ENCODE measurements at regions not wholly inside any gene's neighbourhood (a gene's known extent, or its start where the extent isn't known, plus 50 kb on each side); places are given as distances from the start of the nearest gene placed in this dataset.

DNA sequence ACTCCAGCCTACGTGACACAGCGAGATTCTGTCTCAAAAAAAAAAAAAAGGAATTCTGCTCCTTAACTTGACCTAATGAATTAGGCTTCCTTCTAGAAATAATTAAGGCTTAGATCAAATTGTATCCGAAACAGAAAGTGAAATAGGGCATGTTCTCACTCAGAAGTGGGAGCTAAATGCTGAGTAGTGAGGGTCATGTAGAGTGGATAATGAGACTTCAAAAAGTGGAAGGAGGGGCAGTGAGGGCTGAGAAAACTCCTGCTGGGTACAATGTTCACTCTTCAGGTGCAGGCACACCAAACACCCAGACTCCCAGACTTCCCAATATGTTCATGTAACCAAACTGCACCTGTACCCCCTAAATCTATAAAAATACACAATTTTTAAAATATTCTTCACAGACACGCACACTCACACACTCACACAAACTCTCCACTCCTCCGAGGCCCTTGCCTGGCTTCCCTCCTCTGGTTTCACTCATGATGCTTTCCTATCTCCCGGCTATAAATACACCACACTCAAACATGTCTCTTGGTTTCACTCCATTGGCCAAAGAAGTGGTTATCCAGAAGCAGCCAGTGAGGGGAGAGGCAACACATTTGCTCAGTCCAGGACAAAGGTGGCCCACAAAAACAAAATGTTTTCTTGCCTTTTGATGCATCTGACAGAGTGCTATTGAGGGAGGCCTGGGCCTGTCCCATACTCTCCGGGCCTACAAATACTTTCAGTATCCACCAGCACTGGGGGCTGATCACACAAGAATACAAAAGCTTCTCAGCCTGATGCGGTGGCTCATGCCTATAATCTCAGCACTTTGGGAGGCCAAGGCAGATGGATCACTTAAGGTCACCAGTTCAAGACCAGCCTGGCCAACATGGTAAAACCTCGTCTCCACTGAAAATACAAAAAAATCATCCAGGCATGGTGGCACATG, 249.2 kb downstream of the TOMM20 start:
- no peak for DNase-seq (ENCODE audit: low read depth)

GRCh38 chr1:234878288-234878687, 250.3 kb downstream of the TOMM20 start:
- DNase-seq (ENCODE audit: low read depth) = no peak

DNA sequence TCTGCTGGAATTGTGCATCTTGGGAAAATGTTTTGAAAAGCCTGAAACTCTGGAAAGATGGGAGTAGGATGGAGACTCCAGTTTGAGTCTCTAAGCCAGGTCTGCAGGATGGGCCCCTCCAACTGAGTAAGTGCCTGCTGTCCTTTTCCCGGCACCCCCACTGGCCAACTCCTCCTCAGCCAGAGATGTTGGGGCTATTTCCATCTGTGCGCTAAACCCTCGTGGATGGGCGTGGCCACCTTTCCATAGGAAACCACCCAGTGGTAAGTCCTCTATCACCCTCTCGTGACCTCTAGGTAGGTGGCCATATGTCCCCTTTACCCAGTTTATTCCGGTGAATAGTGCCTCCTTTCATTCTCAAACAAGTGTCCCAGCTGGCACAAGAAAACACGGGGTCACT, 250.9 kb downstream of the TOMM20 start:
- DNase-seq (ENCODE audit: low read depth) = no peak

DNA sequence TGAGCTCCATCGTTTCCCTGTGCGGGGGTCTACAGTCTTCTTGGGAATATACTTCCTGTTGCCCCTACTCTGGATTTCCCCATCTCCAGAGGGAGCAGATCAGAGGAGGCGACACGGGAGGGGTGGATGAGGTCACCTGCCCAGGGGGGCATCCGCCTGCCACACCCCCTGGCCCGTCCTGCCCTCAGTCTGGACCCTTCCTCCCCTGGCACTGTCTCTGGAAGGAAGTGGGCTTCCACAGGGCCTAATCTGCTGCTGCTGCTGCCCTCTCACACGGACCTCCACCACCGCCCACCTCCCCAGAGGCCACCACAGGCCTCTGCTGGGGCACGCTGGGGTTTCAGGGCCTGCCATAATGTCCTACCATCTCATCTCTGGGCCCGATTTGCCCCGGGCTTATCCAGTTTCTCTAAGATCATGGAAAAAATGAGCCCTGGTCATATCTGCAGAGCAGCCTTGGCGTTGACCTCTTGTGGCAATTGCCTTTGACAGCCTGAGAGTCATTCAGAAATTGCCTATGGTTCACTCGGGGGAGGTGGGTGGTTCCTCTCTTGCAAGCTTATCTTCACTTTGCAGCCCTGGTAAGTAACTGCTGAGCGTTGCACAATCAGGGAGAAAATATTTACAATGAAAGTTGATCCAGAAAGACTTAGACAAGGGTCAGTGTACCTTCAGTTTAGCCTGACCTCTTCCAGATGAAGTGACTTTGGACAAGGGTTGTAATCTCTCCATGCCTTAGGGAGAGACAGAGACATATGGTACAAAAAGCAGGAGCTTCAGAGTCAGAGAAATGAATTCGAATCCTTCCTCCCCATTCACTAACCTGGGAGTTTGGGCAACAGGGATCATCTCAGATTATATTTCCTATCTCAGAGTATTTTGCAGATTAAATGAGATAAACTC, 252.4 kb downstream of the TOMM20 start:
- DNase-seq (ENCODE audit: low read depth) = no peak

GRCh38 chr1:234875328-234875952, 253.2 kb downstream of the TOMM20 start:
- no peak for DNase-seq (ENCODE audit: low read depth)

DNA sequence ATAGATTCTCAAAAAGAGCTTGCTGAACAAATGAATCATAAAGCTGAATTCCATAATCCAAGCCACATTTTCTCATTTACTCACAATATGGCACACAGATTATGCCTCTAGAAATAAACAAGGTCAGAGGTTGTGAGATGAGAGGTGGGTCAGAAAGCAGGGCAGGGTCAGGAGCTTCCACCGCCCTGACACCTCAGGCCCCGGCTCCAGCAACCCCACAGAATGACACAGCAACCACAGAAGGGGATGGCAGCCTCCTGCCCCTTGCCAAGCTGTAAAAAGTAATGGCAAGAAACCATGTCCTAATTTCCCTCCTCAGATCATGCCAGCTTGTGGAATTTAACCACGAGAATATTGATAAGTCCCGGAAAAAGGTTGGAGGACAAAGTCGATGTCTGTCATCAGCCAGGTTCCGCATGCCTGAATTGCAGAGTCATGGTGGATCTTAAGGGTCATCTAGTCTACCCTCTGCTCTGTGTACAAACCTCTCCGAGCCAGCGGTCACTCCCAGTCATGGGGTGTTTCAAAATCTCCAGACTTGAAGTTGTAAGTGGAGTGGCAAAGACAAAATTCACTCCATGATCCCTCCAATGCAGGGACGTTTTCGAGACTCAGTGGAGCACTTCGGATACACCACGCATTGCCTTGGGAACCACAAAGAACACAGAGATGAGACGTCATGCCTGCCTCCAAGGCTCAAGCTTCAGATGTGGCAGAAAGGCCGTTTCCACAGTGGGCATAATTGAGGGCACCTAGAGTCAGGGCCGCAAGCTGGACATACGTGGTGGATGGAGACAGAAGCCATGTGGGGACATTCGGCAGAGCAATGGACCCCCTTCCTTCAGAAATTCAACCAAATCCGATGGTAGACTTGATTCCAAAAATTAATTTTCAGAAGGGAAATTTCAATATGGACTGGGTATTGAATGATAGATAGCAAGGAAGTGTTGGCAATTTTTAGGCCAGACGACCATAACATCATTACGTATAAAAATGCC, 254.0 kb downstream of the TOMM20 start:
- no peak for DNase-seq (ENCODE audit: low read depth)

- DNase-seq (ENCODE audit: low read depth) = no peak
These were observed 256.8 kb downstream of the TOMM20 start for GRCh38 chr1:234871710-234872271.

DNA sequence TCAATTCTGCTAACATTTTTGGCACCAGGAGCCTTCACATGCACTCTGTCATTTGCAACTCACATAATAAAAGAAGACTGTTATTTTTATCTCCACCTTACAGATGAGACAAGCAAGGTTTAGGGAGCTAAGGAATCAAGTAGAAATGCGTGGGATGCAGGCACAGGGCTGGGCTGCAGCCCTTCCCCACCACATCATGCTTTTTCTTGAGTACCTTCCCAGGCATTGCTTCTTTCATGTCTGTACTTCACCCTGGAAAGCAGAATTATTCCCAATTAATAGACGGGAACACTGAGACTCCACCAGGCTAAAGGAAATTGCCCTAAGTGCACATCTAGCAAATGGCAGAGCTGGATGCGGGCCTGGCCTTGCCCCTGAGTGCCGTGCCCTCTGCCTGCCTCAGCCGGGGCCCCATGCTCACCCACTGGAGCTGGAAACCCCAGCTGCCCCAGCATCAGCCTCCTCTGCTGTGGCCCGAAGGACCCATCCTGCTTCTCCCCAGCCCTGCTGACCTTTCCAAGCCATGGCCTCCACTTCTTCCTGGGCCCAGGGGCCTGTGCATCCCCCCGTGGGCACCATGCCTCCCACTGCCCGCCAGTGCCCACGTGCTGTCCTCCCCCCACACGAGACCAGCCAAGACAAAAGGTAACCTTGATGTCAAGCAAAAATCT, 257.5 kb downstream of the TOMM20 start:
- DNase-seq (ENCODE audit: low read depth) = no peak

DNA sequence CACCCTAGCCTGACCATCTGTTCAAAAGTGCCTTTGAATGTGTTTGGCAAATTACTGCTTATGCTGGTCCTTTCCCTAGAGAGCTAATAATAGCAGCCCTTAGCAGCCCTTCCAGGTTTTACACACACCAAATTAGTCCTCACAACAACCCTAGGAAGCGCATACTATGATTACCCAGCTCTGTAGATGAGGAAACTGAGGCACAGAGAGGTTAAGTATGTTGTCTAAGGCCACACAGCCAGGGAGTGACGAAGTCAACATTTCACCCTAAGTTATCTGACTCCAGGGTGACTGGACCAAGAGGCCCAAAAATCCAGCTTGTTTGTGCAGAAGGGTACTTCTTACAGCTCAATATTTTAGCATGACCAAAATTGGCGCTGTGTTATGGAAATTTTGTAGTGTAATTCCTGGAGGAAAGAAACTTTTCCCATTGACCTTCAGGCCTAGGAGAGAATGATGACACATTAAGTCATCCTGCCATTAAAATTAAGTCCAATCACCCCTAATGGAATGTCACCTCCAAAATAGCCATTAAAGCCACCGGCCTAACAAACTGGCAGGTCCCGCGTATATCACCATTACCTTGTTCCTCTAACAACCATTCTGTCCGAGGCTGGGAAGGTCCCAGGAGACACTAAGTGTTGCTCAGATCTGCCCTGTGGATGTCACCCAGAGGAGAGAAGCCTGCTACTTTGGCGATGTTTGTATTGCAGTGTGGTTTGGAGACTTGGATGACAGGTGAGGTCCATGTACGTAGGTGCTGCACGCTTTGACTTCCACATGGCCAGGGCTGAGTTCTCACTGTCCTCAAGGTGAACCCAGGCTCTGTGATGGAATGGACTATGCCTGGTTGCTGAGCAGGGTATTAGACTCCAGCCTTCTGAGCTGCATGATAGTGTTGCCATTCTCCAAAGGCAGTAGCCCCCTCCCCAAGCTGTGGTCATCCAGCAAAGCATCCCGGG, 258.3 kb downstream of the TOMM20 start:
- DNase-seq (ENCODE audit: low read depth) = no peak

GRCh38 chr1:234869182-234870019, 259.2 kb downstream of the TOMM20 start:
- DNase-seq (ENCODE audit: low read depth) = no peak

DNA sequence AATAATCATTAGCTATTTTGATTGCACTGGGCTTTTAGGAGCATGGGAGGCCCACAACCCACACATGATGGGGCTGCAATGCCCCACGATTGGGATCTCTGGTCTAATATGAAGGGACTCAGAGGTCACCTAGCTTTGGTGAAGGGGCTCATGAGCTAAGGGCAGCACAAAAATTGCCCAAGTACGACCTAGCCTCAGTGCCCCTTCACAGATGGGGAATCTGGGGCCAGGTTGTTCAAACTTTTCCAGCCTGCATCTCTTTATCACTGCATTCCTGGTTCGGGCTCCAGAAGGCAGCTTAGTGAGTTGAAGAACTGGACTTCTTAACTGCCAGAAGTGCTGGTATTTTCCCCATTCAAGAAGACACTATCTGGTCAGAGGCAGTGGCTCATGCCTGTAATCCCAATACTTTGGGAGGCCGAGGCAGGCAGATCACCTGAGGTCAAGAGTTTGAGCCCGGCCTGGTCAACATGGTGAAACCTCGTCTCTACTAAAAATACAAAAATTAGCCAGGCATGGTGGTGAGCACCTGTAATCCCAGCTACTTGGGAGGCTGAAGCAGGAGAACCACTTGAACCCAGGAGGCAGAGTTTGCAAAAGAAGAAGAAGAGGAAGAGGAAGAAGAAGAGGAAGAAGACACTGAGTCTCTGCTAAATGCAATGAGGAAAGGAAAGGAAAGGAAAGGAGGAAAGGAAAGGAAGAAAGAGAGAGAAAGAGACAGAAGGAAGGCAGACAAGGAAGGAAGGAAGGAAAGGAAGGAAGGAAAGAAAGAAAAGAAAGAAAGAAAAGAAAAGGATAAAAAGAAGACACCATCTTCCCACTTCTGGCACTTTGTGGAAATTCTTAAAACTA, 258.5 kb upstream of the IRF2BP2 start:
- DNase-seq (ENCODE audit: low read depth) = no peak

DNA sequence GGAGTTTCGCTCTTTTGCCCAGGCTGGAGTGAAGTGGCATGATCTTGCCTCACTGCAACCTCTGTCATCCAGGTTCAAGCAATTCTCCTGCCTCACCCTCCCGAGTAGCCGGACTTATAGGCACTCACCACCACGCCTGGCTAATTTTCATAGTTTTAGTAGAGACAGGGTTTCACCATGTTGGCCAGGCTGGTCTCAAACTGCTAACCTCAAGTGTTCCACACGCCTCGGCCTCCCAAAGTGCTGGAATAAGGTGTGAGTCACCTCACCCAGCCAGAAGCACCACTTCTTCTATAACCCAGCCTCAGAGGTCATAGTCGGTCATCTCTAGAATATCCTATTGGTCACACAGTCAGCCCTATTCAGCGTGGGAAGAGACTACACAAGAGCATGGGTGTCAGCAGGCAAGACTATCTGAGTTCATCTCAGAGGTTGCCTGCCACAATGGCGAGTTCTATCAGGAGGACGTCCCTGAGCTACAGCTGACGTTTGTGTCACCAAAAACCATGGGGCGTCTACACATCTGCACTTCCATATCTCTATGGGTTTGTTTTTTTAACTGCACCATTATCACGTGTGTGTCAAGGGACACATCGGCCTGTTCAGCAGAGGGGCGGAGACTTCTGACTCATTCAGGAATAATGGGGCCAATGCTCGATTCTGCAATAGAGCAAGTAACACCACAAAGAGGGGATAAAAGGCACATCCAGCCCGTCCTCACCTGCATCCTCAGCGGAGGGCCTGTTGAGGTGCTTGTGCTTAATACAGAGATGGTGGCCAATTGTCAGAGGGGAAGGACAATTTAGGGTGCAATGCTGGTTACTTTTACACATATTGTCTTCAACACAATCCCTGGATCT, 256.3 kb upstream of the IRF2BP2 start:
- no peak for DNase-seq (ENCODE audit: low read depth)

GRCh38 chr1:234865171-234866006, 255.4 kb upstream of the IRF2BP2 start:
- no peak for DNase-seq (ENCODE audit: low read depth)

DNA sequence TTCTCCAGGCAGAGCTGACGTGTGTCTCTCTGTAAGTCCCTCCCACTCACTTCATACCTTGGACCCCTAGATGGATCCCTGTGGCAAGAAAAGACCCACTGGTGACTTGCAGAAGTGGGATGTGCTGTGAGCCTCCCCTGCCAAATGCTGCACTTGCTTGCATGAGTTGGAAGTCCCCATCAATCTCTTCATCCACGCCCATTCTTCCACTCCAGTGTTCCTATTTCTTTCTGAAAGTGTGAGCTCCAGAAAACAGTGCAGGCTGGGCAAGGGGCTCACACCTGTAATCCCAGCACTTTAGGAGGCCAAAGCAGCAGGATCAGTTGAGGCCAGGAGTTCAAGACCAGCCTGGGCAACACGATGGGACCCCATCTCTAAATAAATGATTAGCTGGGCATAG, 254.1 kb upstream of the IRF2BP2 start:
- no peak for DNase-seq (ENCODE audit: low read depth)

- DNase-seq (ENCODE audit: low read depth) = no peak
These were observed 253.6 kb upstream of the IRF2BP2 start for GRCh38 chr1:234863551-234863971.

All from stimulated activated CD8-positive, alpha-beta memory T cell treated with anti-CD3 and anti-CD28 coated beads, Interleukin-12 subunit alpha, Interleukin-12 subunit beta, amount 100 ng/mL, for 4 hours (primary cell).